Esophagus muscularis mucosa (tissue), 4 donors: ENCODE measurements at regions not wholly inside any gene's neighbourhood (a gene's known extent, or its start where the extent isn't known, plus 50 kb on each side); places are given as distances from the start of the nearest gene placed in this dataset.

Source experiments
- DNase-seq: peaks from one replicate; pipeline ENCODE4 v3.0.0-alpha.2; 2017; ENCODE audit errors: extremely low spot score
- H3K27ac ChIP-seq, 4 donors: fragments of 200-600 bp; sonication (generic); replicated peaks in 1 of 4; 1 replicate in 3 of 4; 2 replicates in 1 of 4; pipeline ENCODE4 v1.5.1; 2016 to 2019; ENCODE audit warnings: mild to moderate bottlenecking in 1 of 4
- H3K27me3 ChIP-seq, 4 donors: fragments of 200-600 bp; sonication (generic); one replicate each; pipeline versions ENCODE4 v1.5.1 to v1.6.0; 2016 to 2019
- H3K36me3 ChIP-seq, 4 donors: fragments of 200-600 bp; sonication (generic); one replicate each; pipeline ENCODE4 v1.5.1; 2016 to 2019
- H3K4me1 ChIP-seq, 4 donors: fragments of 200-600 bp; sonication (generic); one replicate each; pipeline ENCODE4 v1.5.1; 2016 to 2019
- H3K4me3 ChIP-seq, 4 donors: fragments of 200-600 bp; sonication (generic); 1 replicate in 2 of 4; 2 replicates in 2 of 4; pipeline ENCODE4 v1.5.1; 2016 to 2019; ENCODE audit warnings: mild to moderate bottlenecking in 4 of 4, moderate library complexity in 1 of 4
- H3K9me3 ChIP-seq, 4 donors: fragments of 200-600 bp; sonication (generic); 1 replicate in 3 of 4; 2 replicates in 1 of 4; pipeline ENCODE4 v1.5.1; 2016 to 2019
- EP300 ChIP-seq: sonication (generic); formaldehyde crosslinking; IDR thresholded peaks from one replicate; pipeline ENCODE4 v1.6.1; 2017; ENCODE audit warnings: antibody characterized with exemption
- POLR2A ChIP-seq: fragments of 450-650 bp; IDR thresholded peaks from one replicate; pipeline ENCODE4 v1.6.1; 2017; ENCODE audit warnings: antibody characterized with exemption, moderate library complexity, mild to moderate bottlenecking, low read depth
- POLR2AphosphoS5 ChIP-seq, 2 donors: sonication (generic); formaldehyde crosslinking; IDR thresholded peaks; one replicate each; pipeline ENCODE4 v1.6.1; 2017; ENCODE audit warnings: antibody characterized with exemption in 2 of 2
- WGBS: methylation state at CpG from one replicate; pipeline ENCODE4 v1.1.5; 2018; 5-methylcytosine and 5-hydroxymethylcytosine counted together
- intact Hi-C: fragments of 100-400 bp; cut with DNase I; formaldehyde crosslinking; loops from one replicate; pipeline ENCODE4 v1.15.1; 2023
- TF ChIP-seq, protein P1 (sequence below), 3 experiments: fragments of 200-600 bp in 2 of 3; fragments of 450-650 bp in 1 of 3; sonication (generic) in 2 of 3; IDR thresholded peaks; one replicate each; pipeline ENCODE4 v1.5.1; 2017 to 2019; ENCODE audit warnings: antibody characterized with exemption in 3 of 3, mild to moderate bottlenecking in 2 of 3, moderate library complexity in 1 of 3

DNA sequence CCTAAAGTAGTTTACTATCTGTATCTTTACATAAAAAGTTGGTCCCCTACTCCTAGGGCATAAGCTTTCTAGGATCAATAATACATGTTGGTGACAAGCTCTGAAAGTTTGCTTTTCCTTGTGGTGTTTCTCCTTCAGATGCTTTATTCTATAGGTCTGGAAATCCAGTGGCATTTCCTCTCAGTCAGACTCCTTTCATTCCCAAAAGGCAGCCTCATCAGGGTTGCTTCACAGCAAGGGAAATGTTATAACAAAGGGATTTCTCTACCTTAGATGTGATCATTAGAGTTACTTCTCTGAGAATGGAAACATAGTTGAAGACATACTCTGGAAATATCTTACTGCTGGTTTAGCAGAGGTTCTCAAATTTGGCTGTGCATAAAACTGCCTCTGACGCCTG, 1072.4 kb upstream of the ZEB2 start:
- Histone ChIP-seq H3K4me1 (no peaks in the 10 kb centered on the region), H3K27me3 (no peaks in the 10 kb centered on the region), H3K36me3 (no peaks in the 10 kb centered on the region), H3K27ac (no peak overlapping the region), H3K4me3 (no peak overlapping the region), H3K9me3 (no peaks in the 10 kb centered on the region)
- TF ChIP-seq EP300 (no peak), POLR2A (no peak), POLR2AphosphoS5 (IDR thresholded peaks at IDR 0.05) (no peak)
- TF ChIP-seq, protein P1, sequence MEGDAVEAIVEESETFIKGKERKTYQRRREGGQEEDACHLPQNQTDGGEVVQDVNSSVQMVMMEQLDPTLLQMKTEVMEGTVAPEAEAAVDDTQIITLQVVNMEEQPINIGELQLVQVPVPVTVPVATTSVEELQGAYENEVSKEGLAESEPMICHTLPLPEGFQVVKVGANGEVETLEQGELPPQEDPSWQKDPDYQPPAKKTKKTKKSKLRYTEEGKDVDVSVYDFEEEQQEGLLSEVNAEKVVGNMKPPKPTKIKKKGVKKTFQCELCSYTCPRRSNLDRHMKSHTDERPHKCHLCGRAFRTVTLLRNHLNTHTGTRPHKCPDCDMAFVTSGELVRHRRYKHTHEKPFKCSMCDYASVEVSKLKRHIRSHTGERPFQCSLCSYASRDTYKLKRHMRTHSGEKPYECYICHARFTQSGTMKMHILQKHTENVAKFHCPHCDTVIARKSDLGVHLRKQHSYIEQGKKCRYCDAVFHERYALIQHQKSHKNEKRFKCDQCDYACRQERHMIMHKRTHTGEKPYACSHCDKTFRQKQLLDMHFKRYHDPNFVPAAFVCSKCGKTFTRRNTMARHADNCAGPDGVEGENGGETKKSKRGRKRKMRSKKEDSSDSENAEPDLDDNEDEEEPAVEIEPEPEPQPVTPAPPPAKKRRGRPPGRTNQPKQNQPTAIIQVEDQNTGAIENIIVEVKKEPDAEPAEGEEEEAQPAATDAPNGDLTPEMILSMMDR (IDR thresholded peaks at IDR 0.05) = no peak
- WGBS = 100% methylated on average over 1 of the region's 1 CpG
- DNase-seq = no peak
- intact Hi-C loops = no loop called here

DNA sequence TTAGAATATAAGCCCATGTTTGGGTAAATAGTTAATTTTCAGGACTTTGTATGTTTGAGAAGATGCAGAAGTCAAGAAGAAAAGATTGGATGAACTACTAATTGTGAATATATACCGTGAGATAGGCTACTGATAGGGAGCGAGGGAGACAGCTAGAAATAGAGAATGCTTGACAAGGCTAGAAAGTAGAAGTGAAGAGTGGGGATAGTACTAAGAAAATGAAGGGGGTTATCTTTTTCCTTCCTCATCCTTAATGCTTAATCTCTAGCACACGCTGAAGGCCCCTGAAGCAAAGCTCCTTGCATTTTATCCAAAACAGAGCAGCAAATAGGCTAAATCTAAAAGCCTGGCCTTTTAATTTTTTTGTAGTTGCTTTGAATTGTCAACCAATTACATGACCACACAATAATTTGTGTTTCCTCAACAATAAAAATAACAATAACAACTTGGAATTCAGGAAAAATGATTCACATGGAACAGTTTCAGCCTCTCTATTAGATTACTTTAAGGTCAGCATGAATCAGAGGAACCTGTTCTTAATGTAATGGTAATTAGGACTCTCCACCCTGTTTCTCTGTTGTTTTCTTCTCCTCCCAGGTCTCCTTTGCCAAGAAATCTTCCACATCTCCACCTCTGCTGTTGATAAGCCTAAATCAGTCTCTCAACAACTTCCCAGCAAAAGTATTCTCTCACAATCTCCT, 1071.3 kb upstream of the ZEB2 start:
- no peaks in the 10 kb centered on the region for H3K27me3 ChIP-seq
- no peaks in the 10 kb centered on the region for H3K36me3 ChIP-seq
- H3K4me1 ChIP-seq = peaks cover 0 to 1% (median under 1%) of the 10 kb centered on the region in 4 donors
- H3K4me3 ChIP-seq = no peak overlapping the region
- no peaks in the 10 kb centered on the region for H3K9me3 ChIP-seq
- 84% methylated on average over 3 of the region's 3 CpGs for WGBS
- TF ChIP-seq POLR2AphosphoS5 (IDR thresholded peaks at IDR 0.05) (no peak), POLR2A (no peak), EP300 (no peak)
- TF ChIP-seq, protein P1 (IDR thresholded peaks at IDR 0.05) = no peak
- H3K27ac ChIP-seq = no peak overlapping the region
- no peak for DNase-seq
- intact Hi-C loops = no loop called here

DNA sequence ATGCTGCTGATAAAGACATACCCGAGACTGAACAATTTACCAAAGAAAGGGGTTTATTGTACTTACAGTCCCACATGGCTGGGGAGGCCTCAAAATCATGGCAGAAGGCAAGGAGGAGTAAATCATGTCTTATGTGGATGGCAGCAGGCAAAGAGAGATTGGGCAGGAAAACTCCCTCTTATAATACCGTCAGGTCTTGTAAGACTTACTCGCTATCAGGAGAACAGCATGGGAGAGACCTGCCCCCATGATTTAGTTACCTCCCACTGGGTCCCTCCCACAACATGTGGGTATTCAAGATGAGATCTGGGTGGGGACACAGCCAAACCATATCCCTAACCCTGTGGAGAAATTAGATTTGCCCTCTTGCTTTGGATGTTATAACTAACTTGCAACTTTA, 1068.0 kb upstream of the ZEB2 start:
- no peaks in the 10 kb centered on the region for H3K27me3 ChIP-seq
- no peak for DNase-seq
- no peak overlapping the region for H3K4me3 ChIP-seq
- H3K4me1 ChIP-seq = peaks cover 0 to 10% (median 6%) of the 10 kb centered on the region in 4 donors
- H3K27ac ChIP-seq = no peak overlapping the region
- TF ChIP-seq POLR2AphosphoS5 (IDR thresholded peaks at IDR 0.05) = no peak
- TF ChIP-seq, protein P1 (IDR thresholded peaks at IDR 0.05) = no peak
- TF ChIP-seq EP300 = no peak
- TF ChIP-seq POLR2A = no peak
- intact Hi-C loops = no loop called here
- H3K36me3 ChIP-seq = no peaks in the 10 kb centered on the region
- WGBS = 94% methylated on average over 3 of the region's 3 CpGs
- H3K9me3 ChIP-seq = no peaks in the 10 kb centered on the region

DNA sequence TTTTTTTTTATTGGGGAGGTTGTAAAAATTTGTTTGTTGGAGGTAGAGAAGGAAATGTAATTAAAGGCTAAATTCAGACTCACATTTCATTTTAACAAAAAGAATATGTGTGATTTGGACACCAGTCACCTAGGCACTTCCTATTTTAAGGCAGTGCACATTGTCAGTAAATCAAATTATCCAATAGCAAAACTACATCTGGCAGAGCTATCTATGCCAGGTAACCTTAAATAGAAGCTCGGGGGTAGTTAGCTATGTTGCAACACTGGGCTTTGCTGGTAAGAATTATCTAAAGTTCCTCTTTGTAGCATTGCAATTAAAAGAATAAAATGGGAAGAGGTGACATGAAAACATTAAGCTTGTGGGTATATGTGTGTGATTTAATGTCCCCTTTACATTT, 1064.4 kb upstream of the ZEB2 start:
- Histone ChIP-seq H3K4me3 (no peak overlapping the region), H3K27ac (no peak overlapping the region), H3K9me3 (no peaks in the 10 kb centered on the region), H3K27me3 (no peaks in the 10 kb centered on the region), H3K4me1 (peaks cover 0 to 10% (median 6%) of the 10 kb centered on the region in 4 donors), H3K36me3 (no peaks in the 10 kb centered on the region)
- TF ChIP-seq, protein P1 (IDR thresholded peaks at IDR 0.05) = no peak
- TF ChIP-seq POLR2A = no peak
- no peak for TF ChIP-seq EP300
- no peak for TF ChIP-seq POLR2AphosphoS5 (IDR thresholded peaks at IDR 0.05)
- no peak for DNase-seq
- intact Hi-C loops = no loop called here
- WGBS = 70% methylated on average over 1 of the region's 1 CpG

DNA sequence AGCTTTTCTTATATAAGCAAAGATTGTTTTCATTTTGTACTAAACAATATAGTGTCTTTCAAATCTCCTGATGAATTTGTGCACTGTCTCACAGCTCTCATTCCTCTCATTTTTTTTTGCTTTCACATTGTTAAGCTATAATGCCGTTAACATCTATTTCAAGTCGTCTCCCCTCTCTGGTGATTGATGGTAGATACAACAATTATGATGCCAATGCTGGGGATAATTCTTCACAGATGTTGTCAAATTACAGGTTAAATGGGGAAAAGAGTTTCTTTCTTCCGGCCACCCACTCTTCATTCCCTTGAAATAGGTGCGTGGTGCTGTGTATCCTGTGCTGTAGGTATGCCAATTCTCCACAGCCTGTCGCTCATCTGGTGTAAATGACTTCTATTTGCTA, 1053.7 kb upstream of the ZEB2 start:
- H3K9me3 ChIP-seq = no peaks in the 10 kb centered on the region
- 84% methylated on average over 5 of the region's 5 CpGs for WGBS
- DNase-seq = no peak

More for the DNA sequence above, 1053.7 kb upstream of the ZEB2 start:
- Histone ChIP-seq H3K36me3 (no peaks in the 10 kb centered on the region), H3K4me3 (no peak overlapping the region), H3K4me1 (no peaks in the 10 kb centered on the region), H3K27me3 (no peaks in the 10 kb centered on the region), H3K27ac (no peak overlapping the region)
- intact Hi-C loops = no loop called here
- TF ChIP-seq POLR2AphosphoS5 (IDR thresholded peaks at IDR 0.05) = no peak
- no peak for TF ChIP-seq POLR2A
- TF ChIP-seq EP300 = no peak
- TF ChIP-seq, protein P1 (IDR thresholded peaks at IDR 0.05) = no peak
